HG03571 (cell line): ENCODE measurements at regions not wholly inside any gene's neighbourhood (a gene's known extent, or its start where the extent isn't known, plus 50 kb on each side); places are given as distances from the start of the nearest gene placed in this dataset.
A peak's percentile ranks its signal among the peaks of the same experiment; 100 is the strongest.

Experiments used
- ATAC-seq: cut with Tn5 transposase; IDR thresholded peaks from one replicate; pipeline ENCODE4 v1.9.1; 2021; ENCODE audit not compliant: unreplicated experiment

DNA sequence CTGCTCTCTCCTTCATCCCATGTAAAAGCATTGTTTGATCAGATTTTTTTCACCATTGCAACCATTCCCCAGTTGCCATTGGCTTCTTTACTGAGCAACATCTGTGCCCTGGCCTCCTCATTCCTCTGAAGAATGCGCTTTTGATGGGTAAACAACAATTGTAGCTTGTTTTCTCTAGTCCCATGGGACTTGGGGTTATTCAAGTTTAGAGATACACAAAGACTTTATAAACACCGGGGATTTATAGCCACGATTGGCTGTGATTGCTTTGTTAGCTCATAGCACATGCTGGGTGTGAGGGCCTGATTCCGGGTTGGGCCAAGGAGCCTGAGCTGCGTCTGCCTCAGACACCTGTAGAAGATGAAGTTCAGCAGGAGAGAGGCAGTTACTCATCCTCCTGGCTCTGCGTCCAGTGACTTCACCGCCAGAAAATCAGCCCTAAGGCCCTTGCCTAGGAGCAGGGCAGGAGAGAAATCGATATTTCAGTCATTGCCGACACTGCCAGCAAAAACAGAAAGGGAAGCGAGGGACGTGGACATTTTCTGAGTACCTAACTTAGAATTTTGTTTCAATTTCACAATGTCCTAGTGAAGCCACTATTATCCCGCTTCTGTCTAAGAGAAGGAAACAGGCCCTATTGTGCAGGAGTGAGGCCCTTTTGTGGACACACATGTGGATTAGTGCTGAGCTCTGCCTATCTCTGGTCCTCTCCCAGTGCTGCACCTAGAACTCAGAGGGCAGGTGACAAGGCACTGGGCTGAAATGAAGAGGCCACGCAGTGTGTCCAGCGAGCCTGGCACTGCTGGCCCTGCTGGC, 159.8 kb upstream of the USP24 start:
- no peak for ATAC-seq

DNA sequence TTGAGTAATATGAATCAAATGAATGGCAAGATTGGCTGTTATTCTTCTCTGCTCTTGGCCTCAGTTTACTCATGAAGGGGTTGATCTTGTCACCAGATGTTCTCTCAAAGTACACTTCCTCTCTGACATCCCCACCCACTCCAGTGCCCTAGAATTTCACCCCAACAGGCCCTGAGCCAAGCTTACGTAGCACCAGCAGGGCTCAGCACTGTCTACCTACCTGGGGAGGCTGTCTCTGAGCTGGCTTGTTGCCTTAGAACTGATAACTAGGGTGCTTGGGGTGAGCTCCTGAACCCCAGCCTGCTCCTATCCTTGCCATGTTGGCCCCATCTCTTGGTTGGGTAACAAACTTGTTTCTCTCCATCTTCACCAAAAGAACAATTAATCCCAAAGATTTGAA, 159.1 kb upstream of the USP24 start:
- ATAC-seq: no peak

DNA sequence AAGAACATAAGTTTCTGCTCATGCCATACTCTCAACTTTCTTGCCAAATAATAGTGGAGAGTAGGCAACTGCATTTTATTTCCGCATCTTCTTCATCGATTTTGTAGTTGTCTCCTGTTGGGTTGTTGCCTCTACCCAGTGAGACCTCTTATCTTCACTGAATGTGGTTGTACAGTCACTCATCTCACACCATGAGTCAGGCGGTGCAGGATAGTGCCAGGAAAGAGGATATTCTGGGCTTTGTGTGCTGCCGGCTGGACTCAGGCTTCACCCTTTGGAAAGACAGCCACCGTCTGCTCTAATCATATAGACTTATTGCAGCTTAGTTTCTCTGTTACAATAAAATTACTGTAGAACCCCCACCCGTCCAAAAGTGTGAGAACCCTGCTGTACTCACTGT, 154.3 kb upstream of the USP24 start:
- ATAC-seq: no peak

DNA sequence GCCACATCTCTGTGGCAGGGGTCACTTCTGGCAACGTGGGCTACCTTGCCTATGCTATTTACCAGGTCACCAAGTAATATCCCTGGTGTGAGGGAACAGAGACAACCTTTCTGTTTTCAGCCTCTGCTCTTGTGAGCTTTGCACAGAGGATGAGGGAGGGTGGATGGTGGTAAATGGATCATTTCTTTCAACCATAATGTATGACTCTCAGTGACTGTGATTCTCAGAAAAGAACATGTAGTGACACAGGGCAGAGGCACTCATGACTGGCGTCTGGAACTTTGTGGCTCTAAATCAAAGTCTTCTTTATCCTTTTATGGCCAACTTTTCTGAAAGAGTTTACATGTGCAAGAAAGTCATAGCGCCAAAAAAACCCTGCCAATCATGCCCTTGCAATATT, 153.5 kb upstream of the USP24 start:
- ATAC-seq: no peak

DNA sequence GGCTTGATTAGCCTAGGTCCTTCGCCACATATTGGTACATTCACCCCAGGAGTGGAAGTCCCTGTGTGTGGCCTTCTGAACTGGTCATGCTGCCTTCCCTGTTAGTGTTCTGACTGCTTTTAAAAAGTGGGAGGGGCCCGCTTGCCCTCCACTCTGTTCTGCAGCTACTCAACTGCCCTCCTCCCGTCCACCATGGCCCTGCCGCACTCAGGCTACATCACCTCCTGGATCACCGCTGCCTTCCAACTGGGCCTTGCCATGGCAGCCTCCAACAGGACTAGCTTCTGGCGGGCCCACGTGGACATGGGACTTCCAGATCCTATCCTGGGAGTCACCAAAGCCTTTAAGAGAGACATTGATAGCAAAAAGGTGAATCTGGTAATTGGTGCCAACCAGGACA, 152.1 kb upstream of the USP24 start:
- no peak for ATAC-seq

DNA sequence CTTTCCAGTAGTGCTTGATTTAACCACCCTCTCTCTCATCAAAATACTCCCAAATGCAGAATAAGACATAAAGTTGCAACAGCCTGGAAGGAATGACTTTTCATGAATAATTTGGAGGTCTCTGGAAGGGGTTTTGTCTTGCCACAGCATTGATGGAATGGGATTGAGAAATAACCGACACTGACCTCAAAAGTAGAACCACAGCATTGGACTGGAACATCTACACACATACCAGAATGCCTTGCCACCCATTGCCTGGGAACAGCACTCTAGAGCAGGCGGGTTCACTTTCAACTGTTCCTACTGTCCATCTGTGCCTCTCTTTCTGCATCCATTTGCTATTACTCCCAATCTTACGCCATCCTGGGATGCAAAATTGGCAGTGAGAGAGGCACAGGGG, 149.1 kb upstream of the USP24 start:
- ATAC-seq: no peak

DNA sequence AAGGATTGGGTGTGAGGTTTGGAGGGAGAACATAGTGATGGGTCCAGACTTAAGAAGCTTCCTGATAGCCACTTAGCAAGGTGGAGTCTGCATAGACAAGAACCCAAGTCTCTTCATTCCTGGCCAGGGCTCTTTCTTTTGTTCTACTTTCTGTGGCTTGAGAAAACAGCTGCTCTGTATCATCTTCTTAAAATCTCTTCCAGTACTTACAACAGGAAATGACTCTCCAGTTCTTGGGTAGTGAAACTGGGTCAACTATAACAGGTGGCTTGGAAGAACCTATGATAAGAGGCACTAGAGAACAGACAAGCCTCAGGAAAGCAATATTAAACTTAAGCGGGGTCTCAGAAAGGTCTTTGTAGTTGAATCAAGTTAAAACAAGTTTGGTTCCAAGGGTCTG, 148.1 kb upstream of the USP24 start:
- ATAC-seq: no peak

DNA sequence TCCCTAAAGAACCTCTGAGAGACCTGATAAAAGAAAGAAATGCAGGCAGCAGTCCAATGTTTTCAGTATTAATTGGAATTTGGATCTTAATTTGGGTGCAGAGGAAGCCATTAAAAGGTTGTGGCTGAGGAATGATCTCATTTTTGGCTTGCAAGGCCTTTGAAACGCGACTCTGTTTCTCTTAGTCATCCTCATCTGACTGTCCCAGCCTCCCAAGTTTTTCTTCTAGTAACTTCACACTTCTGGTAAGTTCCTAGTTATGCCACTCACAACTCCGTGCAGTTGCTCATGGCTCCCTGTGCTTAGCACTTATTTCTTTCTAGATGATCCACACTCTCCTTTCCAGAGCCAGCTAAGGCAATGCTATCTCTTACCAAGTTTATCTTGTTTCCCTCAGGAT, 147.4 kb upstream of the USP24 start:
- ATAC-seq: no peak

DNA sequence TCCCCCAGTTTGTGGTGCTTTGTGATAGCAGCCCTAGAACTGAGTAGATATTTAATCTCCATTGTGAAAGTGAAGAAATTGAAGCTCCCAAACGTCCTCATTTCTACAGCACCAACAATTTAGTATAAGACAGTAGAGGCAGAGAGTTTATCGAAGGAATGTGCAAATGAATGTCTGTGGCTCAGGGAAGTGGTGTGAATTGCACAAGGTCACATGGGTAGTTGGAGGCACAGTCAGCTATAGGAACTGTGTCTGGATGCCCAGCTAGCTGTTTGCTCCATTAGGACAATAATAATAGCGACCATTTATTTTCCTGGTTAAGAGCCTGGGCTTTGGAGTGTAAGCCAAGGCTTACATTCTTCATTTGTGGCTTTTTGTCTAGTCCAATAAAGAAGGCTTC, 144.4 kb upstream of the USP24 start:
- ATAC-seq: no peak

DNA sequence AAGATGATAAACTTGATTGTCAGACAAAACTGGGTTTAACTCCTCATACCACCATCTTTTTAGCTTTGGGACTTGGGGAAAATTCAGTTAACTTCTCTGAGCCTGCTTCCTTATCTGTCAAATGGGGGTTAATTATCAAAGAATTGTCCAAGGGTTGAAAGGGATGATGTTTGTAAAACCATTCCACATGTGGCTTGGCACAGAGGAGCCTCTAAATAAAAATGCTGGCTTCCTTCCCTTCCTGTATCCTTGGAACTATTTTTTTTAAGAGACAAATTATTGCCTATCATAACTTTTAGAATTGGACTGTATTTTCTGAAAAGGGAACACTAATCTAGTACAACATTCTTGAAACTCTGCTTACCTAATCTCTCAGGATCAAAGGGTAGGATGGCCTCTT, 143.4 kb upstream of the USP24 start:
- no peak for ATAC-seq

DNA sequence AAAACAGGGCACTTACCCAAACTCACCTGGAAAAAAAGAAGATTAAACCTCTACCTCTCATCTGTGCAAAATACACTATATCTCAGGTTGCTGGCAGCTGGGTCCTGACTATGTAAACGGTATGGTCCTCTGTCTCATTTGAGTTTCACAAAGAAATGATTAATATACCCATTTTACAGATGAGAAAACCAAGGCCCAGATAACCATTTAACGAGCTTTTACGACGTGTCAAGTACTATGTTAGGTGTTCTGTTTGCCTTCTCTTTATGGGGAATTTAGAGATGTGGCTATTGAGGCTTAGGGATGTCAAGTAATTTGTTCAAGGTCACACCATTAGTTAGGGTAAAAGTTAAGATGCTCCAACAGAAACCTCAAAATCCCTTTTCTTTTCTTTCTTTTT, 140.4 kb upstream of the USP24 start:
- no peak for ATAC-seq

DNA sequence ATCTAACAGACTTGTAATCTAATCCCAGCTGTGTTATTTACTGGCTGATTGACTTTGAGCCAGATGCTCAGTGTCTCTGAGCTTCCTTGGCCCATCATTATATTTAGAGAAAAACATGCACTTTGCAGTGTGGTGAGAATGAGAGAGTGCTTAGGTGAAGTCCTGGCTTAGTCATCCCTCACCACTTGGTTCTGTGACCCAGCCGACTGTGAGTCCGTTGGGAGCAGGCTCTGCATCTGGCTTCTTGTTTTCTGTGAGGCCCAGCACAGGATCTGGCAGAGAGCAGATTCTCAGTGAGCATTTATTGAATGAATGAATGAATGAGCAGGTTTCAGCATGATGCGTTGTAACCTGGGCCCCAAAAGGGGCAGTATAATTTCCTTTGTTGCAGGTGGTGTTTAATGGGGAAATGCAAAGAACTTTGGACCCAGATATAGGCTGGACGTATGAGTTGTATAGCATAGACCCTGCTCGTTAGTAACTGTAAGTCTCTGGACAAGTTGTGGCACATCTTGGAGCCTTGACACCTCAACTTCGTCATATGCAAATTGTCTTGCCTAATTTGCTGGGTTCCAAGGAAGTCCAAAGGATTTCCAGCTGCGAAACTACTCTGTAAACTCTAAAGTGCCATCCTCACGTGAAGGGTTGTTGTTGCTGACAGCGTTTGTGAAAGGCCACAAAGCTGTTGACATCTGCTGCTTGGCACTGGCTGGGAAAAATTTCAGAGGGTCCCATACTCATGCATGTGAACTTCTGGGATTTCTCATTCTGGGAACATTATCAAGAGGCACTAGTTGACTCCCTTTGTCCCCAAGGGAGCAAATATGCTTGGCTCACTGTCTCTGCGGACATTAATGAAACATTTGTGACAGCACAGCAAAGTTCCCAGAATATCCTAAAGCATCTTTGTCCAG, 138.8 kb upstream of the USP24 start:
- no peak for ATAC-seq

DNA sequence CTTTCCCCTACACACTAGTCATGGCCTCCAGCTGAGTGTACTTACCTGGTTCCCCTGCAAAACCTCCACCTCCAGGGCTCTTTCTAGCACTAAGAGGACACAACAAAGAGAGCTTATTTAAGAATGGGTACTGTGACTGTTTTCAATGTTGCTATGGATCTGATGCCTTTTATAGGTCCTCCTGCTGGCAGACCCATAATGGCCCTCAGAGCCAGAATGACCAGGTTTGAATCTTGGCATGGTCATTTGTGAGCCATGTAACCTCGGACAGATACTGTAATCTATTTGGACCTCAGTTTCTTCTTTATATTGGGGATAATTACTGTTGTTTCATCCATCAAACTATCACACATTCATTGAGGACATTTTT, 137.6 kb upstream of the USP24 start:
- ATAC-seq: no peak

DNA sequence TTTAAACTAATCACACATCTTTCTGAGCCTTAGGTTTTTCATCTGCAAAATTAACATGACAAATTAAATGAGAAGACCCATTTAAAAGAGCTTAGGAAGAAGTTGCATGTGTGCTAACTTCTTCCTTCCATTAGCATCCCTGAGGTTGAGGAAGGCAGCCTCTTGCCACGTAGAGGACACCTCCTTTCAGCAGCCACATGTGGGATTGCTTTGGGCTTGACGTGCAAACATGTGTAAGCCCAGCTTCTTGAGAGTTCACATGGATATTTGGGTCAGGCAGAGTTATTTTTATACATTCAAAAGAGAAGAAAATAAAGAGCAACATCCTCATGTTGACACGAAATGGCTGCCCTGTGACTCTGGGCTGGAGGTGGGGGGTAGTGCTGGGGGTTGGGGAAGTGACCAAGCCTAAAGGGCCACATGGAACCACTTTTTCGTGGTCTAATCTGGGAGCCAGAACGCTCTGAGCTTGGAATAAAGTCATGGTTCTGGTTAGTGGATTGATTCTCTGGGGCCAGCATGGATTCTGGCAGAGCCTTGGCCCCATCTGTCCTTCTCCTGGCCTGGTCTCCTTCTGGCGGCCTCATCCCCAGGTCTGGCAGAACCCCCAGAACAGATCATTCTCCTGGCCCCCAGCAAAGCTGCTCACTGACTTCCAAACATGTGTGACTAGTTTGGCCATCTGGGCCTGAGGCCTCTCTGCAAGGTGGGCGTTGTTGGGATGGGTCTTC, 137.1 kb upstream of the USP24 start:
- no peak for ATAC-seq

DNA sequence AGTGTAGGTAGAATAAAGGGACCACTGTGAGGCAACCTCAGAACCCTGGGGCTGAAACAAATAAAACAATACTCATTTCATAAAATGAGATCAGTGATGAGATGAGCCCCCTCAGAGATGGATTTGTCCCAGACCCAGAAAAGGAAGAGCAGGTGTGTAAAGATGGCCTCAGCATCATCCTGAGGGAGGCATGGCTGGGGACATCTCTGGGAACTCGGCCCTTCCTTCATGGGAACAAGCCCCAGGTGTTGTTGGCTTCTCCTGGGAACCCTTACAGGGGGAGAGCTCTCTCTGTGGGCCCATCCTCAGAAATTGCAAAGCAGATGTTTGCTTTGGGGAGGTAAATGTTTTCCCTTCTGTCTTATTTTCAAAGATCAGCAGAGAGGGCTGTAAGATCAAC, 133.2 kb upstream of the USP24 start:
- no peak for ATAC-seq

DNA sequence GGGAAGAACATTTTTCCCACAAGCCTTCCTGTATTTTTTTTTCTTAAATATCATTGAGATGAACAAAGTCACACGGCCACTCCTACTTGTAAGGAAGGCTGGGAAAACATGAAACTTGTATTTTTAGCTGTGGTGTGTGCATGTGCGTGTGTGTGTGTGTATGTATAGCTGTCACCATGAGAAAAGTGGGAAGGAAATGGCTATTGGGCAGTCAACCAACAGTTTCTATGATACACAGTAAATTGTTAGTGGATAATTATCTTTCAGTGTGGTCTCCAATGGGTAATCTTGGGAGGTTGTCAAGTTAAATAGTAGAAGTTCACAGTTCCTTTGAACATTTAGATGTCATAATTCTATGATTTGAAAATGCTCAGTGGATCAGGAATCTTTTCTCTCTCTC, 132.7 kb upstream of the USP24 start:
- no peak for ATAC-seq

DNA sequence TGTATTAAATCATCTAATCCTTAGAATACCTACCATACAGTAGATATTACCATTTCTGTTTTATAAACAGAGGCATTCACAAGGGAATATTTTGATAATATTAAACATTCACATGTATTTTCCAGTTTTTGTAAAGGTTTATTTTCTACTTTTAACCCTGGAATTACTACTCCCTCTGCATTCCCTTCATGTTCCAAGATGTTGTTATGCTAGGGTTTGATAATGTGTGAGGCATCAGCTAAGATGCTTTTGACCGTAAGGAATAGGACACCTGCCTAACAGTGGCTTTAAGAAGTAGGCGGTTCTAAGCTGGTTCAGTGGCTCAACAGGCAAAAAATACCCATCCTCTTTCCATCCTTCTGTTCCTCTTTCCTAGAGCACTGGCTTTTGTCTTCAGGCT, 131.9 kb upstream of the USP24 start:
- no peak for ATAC-seq

DNA sequence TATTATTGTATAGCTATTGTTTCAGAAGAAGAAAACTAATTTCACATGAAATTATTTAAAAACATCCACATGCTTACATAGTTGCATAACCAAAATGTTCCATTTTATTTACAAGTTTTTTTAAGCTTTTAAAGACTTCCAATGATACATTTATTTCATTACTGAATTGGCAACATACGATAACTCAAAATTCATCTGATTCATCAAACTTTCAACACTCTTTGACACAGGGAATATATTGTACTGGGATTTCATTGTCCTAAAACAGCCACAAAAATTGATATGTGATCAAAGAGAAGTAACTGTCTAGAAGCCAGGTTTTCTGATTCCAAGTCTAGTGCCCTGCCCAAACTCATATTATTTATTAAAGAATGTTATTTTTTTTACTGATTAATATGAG, 131.4 kb upstream of the USP24 start:
- ATAC-seq: no peak

DNA sequence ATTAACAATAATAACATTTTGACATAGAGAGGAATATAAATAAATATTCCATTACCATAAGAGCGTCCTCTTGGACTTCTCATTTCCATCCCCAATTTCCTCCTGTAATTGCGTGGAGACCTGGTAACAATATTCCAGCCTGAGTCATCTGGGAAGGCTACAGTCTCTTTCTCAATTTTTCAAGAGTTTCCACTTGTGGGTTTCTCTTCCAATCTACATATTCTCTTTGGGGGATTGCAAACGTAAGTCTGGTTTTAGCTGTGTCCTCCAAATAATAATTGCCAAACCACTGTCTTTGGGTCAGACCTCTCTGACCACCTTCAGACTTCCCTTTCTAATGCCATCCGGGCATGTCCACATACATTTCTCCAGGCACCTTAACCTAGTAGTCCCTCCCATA, 124.5 kb upstream of the USP24 start:
- ATAC-seq: no peak

DNA sequence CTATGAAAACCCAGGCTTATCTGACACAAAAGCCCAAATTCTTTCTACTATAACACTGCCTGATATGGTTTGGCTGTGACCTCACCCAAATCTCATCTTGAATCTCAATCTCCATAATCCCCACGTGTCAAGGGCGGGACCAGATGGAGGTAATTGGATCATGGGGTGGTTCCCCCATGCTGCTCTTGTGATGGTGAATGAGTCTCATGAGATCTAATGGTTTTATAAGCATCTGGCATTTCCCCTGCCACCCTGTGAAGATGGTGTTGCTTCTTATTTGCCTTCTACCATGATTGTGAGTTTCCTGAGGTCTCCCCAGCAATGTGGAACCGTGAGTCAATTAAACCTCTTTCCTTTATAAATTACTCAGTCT, 123.3 kb upstream of the USP24 start:
- no peak for ATAC-seq

DNA sequence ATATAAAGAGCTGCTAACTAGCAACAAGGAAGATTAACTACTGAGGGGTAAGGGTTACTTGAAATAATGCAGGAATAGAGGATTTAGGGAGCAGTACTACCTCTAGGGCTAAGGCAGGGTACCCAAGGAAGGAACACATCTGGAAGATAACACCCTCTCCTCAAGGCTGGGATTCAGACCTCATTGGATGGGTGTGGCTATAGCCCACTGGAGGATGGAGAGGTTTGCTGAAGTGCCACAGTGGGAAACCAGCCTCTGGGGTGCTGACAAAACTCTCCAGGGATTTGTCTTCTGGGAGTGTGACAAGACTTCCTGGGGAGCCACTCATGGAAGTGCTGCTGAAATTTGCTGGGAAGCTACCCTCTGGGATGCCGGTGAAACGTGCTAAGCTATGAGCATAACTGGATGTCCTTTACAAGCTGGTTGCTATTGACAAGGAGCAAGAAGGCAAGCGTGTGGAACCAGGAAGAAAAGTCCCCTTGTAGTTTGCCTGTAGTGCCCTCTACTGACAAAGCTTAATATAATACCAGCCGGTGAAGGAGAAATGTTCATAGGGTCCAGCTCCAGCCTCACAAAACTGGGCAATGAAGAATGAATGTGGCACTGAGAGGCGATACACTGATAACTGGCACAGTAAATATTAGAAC, 122.8 kb upstream of the USP24 start:
- peak; percentile 77 for ATAC-seq
